HG03060 (cell line): ENCODE measurements at regions not wholly inside any gene's neighbourhood (a gene's known extent, or its start where the extent isn't known, plus 50 kb on each side); places are given as distances from the start of the nearest gene placed in this dataset.

Experiments
- ATAC-seq: cut with Tn5 transposase; IDR thresholded peaks from one replicate; pipeline ENCODE4 v1.9.1; 2021; ENCODE audit warnings: low read depth, moderate number of reproducible peaks; ENCODE audit not compliant: unreplicated experiment

- no peak for ATAC-seq
Observed at GRCh38 chr11:121801394-121801748, 314.6 kb downstream of the BLID start.

GRCh38 chr11:121800731-121801393 is 315.2 kb downstream of the BLID start:
- no peak for ATAC-seq

- no peak for ATAC-seq
Observed at GRCh38 chr11:121800240-121800639, 315.8 kb downstream of the BLID start.

- no peak for ATAC-seq
Observed at GRCh38 chr11:121797496-121797895, 318.5 kb downstream of the BLID start.

- ATAC-seq: no peak
Observed at GRCh38 chr11:121795174-121795573, 320.8 kb downstream of the BLID start.

- no peak for ATAC-seq
Observed at GRCh38 chr11:121794671-121795141, 321.3 kb downstream of the BLID start.

GRCh38 chr11:121793916-121794315 is 322.1 kb downstream of the BLID start:
- ATAC-seq: no peak

GRCh38 chr11:121793291-121793690 is 322.7 kb downstream of the BLID start:
- no peak for ATAC-seq

GRCh38 chr11:121792185-121792584 is 323.8 kb downstream of the BLID start:
- no peak for ATAC-seq

- ATAC-seq: no peak
Observed at GRCh38 chr11:121790430-121790829, 325.6 kb downstream of the BLID start.

- ATAC-seq: no peak
Observed at GRCh38 chr11:121780971-121781370, 328.2 kb upstream of the SORL1-AS1 start.

GRCh38 chr11:121777056-121777455 is 324.3 kb upstream of the SORL1-AS1 start:
- ATAC-seq: no peak

GRCh38 chr11:121775276-121775675 is 322.5 kb upstream of the SORL1-AS1 start:
- ATAC-seq: no peak

GRCh38 chr11:121773076-121773475 is 320.3 kb upstream of the SORL1-AS1 start:
- no peak for ATAC-seq

GRCh38 chr11:121770939-121771595 is 318.3 kb upstream of the SORL1-AS1 start:
- no peak for ATAC-seq

- ATAC-seq: no peak
Observed at GRCh38 chr11:121769191-121769590, 316.4 kb upstream of the SORL1-AS1 start.

- ATAC-seq: peak; percentile 68
Observed at GRCh38 chr11:121767433-121767832, 314.7 kb upstream of the SORL1-AS1 start.

- ATAC-seq: peak; percentile 13
Observed at GRCh38 chr11:121766991-121767390, 314.2 kb upstream of the SORL1-AS1 start.

GRCh38 chr11:121766166-121766565 is 313.4 kb upstream of the SORL1-AS1 start:
- no peak for ATAC-seq

GRCh38 chr11:121763526-121763925 is 310.8 kb upstream of the SORL1-AS1 start:
- peak; percentile 77 for ATAC-seq

- no peak for ATAC-seq
Observed at GRCh38 chr11:121762820-121763219, 310.1 kb upstream of the SORL1-AS1 start.

- ATAC-seq: no peak
Observed at GRCh38 chr11:121761186-121761585, 308.4 kb upstream of the SORL1-AS1 start.
